ENCODE measurements at regions not wholly inside any gene's neighbourhood (a gene's known extent, or its start where the extent isn't known, plus 50 kb on each side); places are given as distances from the start of the nearest gene placed in this dataset.

DNA sequence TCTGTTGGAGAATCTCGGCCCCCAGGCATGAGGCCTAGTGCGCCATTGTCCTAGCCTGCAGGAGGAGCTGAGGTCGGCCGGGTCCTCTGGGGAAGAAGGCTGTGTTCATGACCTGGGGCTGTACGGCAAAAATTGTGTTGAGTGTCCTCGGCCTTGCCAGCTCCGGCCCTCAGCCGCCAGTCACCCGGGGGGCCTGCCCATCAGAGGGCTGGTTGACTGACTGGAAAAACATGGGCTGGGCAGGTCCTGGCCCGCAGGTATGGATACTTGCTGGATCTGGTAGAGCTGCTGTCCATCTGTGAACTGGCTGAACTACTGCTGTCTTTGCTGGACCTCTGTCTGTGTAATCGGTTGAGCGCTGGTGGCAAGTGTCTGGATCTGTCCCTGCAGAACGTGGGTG is 136.7 kb upstream of the GAS1 start:
- TF ChIP-seq, protein P1, sequence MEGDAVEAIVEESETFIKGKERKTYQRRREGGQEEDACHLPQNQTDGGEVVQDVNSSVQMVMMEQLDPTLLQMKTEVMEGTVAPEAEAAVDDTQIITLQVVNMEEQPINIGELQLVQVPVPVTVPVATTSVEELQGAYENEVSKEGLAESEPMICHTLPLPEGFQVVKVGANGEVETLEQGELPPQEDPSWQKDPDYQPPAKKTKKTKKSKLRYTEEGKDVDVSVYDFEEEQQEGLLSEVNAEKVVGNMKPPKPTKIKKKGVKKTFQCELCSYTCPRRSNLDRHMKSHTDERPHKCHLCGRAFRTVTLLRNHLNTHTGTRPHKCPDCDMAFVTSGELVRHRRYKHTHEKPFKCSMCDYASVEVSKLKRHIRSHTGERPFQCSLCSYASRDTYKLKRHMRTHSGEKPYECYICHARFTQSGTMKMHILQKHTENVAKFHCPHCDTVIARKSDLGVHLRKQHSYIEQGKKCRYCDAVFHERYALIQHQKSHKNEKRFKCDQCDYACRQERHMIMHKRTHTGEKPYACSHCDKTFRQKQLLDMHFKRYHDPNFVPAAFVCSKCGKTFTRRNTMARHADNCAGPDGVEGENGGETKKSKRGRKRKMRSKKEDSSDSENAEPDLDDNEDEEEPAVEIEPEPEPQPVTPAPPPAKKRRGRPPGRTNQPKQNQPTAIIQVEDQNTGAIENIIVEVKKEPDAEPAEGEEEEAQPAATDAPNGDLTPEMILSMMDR (conservative IDR thresholded peaks at IDR 0.05; ENCODE audit: low read length), result no peak
- no peak for TF ChIP-seq EZH2phosphoT487 (IDR thresholded peaks at IDR 0.05; ENCODE audit: borderline replicate concordance, low read depth, low read length)

Data from OCI-LY7 (cell line).